ENCODE measurements at regions not wholly inside any gene's neighbourhood (a gene's known extent, or its start where the extent isn't known, plus 50 kb on each side); places are given as distances from the start of the nearest gene placed in this dataset.

DNA sequence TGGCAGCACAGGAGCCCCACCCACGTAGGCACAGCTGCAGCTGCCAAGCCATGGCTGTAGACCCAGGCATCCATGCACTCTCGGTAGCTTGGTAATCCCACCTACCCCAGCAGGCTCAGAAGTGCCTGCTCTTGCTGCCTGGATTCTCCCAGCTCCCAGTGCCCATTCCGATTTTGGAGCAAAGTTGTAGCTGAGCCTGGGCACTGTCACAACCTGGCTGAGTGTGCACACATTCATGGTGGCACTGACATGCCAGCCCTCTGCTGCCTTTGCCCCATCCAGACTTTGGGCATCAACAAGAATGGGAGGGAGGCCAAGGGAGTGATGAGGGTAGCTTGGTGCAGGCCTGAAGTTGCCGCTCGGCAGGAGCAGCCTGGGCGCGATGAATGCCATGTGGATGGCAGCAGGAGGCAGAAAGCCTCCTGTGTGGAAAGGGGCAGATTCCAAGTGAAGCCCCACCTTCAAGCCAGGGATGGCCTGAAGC, 936.6 kb upstream of the PTPRD start:
- no peak for DNase-seq
- TF ChIP-seq, protein P1, sequence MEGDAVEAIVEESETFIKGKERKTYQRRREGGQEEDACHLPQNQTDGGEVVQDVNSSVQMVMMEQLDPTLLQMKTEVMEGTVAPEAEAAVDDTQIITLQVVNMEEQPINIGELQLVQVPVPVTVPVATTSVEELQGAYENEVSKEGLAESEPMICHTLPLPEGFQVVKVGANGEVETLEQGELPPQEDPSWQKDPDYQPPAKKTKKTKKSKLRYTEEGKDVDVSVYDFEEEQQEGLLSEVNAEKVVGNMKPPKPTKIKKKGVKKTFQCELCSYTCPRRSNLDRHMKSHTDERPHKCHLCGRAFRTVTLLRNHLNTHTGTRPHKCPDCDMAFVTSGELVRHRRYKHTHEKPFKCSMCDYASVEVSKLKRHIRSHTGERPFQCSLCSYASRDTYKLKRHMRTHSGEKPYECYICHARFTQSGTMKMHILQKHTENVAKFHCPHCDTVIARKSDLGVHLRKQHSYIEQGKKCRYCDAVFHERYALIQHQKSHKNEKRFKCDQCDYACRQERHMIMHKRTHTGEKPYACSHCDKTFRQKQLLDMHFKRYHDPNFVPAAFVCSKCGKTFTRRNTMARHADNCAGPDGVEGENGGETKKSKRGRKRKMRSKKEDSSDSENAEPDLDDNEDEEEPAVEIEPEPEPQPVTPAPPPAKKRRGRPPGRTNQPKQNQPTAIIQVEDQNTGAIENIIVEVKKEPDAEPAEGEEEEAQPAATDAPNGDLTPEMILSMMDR (IDR thresholded peaks at IDR 0.05): no peak
- TF ChIP-seq POLR2A (IDR thresholded peaks at IDR 0.05): no peak

DNA sequence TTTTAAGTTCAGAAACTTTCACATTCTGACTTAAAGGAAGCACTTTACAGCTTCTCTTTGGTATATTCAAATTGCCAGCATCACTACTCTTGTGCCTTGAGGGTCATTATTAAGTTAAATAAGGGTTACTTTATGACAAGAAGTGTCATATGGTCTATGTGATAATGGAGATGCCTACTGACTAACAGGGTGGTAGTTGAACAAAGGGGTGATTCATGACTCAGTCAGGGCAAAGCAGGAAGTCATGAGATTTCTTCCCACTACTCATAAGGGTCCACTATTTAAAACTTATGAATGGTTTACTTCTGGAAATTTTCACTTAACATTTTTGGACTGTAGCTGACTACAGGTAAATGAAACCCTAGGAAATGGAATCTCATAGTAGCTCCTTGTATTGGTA, 938.3 kb upstream of the PTPRD start:
- Histone ChIP-seq H3K9me3 (peaks cover 0 to 15% (median 0%) of the 10 kb centered on the region in 12 donors), H3K4me3 (no peak overlapping the region), H3K4me1 (no peaks in the 10 kb centered on the region), H3K27me3 (no peaks in the 10 kb centered on the region), H3K27ac (no peak overlapping the region), H3K36me3 (no peaks in the 10 kb centered on the region)
- intact Hi-C loops (cut with DNase I): no loop called here
- ATAC-seq (no peak), DNase-seq (no peak)
- TF ChIP-seq, protein P1 (IDR thresholded peaks at IDR 0.05): no peak
- TF ChIP-seq POLR2A (IDR thresholded peaks at IDR 0.05): no peak

More for the DNA sequence above, 936.6 kb upstream of the PTPRD start:
- 86 to 97% (median 90%) methylated on average over 5 to 7 of the region's 7 CpGs for WGBS, 4 donors
- ATAC-seq: no peak
- no peaks in the 10 kb centered on the region for H3K4me1 ChIP-seq
- no peaks in the 10 kb centered on the region for H3K36me3 ChIP-seq
- no peak overlapping the region for H3K27ac ChIP-seq
- intact Hi-C loops (cut with DNase I): no loop called here
- H3K27me3 ChIP-seq: no peaks in the 10 kb centered on the region
- H3K9me3 ChIP-seq: peaks cover 0 to 15% (median 0%) of the 10 kb centered on the region in 12 donors
- no peak overlapping the region for H3K4me3 ChIP-seq

DNA sequence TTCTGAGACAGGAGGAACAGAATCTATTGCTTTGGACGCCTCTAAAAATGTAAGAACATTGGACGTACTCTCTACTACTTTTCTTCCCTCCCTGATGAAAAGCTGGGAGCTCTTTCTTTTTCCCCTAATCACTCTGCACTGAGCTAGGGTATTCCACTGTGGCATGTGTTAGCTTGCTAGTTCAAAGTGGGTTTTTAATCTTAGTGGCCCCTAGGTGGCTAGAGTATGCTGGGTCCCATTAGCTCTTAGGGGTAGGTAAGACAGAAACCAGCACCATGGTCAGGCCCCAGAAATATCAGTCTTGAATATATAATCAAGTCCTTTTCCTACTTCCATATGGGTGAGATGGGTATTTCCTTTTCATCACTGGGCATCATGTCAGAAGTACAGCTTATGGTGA, 945.2 kb upstream of the PTPRD start:
- H3K27me3 ChIP-seq: no peaks in the 10 kb centered on the region
- intact Hi-C loops (cut with DNase I): no loop called here
- H3K27ac ChIP-seq: no peak overlapping the region
- ATAC-seq (no peak), DNase-seq (no peak)
- H3K9me3 ChIP-seq: peaks cover 0 to 3% (median 0%) of the 10 kb centered on the region in 12 donors
- TF ChIP-seq, protein P1 (IDR thresholded peaks at IDR 0.05): no peak
- no peak for TF ChIP-seq POLR2A (IDR thresholded peaks at IDR 0.05)
- no peaks in the 10 kb centered on the region for H3K4me1 ChIP-seq
- H3K36me3 ChIP-seq: no peaks in the 10 kb centered on the region
- no peak overlapping the region for H3K4me3 ChIP-seq
- WGBS, 4 donors: 84 to 88% (median 85%) methylated on average over 2 of the region's 2 CpGs

DNA sequence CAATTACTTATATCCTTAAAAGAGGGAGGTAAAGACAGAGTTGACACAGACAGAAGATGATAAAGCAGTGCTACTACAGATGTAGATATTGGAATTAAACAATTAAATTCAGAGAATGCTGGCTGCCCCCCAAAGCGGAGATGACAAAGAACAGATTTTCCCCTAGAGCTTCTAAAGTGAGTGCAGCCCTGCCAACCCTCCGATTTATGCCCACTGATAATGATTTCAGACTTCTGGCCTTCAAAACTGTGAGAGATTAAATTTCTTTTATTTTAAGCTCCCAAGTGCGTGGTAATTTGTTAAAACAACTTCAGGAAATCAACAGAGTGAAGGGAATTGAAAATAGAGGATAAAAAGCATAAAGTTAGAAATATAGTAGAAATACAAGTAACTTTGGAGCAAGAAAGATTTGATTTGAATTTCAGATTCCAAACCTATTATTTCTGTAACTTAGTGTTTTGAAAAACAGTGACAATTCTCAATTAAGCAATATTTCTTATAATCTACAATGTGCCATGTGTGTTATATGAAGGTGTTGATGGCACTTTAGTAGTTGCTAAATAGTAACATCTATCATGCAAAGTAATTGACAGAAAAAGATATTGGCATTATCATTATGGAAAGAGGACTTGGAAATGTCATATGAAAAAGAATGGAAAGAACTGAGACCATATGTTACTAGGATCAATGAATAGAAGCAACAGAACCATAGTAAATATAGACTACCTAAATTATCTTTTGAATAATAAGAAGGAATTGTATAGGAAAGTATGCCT, 946.4 kb upstream of the PTPRD start:
- Histone ChIP-seq H3K36me3 (no peaks in the 10 kb centered on the region), H3K9me3 (peaks cover 0 to 6% (median 0%) of the 10 kb centered on the region in 12 donors), H3K27me3 (no peaks in the 10 kb centered on the region), H3K27ac (no peak overlapping the region), H3K4me3 (no peak overlapping the region), H3K4me1 (no peaks in the 10 kb centered on the region)
- DNase-seq (no peak), ATAC-seq (no peak)
- TF ChIP-seq POLR2A (IDR thresholded peaks at IDR 0.05): no peak
- TF ChIP-seq, protein P1 (IDR thresholded peaks at IDR 0.05): no peak
- 35 to 41% (median 39%) methylated on average over 3 of the region's 3 CpGs for WGBS, 4 donors
- intact Hi-C loops (cut with DNase I): no loop called here

All from heart left ventricle (tissue), 16 donors.